ENCODE measurements at regions not wholly inside any gene's neighbourhood (a gene's known extent, or its start where the extent isn't known, plus 50 kb on each side); places are given as distances from the start of the nearest gene placed in this dataset.

- no peak for TF ChIP-seq MAX (IDR thresholded peaks at IDR 0.05; ENCODE audit: insufficient read depth, insufficient read length)
- no peak for TF ChIP-seq POLR2A (IDR thresholded peaks at IDR 0.05; ENCODE audit: low read depth, low read length)
- no peak for TF ChIP-seq POLR2AphosphoS5 (IDR thresholded peaks at IDR 0.05; ENCODE audit: insufficient read depth, low read depth, low read length)
- no peak for TF ChIP-seq CTCF (IDR thresholded peaks at IDR 0.05; ENCODE audit: extremely low read depth in 1 of 2, insufficient read depth in 1 of 2, low read depth in 1 of 2, low read length in 2 of 2)
- TF ChIP-seq GATA2 (IDR thresholded peaks at IDR 0.05; ENCODE audit: insufficient read depth, insufficient read length, low read depth, low read length): no peak
- TF ChIP-seq JUN (IDR thresholded peaks at IDR 0.05; ENCODE audit: borderline replicate concordance, insufficient read depth, insufficient read length, low read depth): no peak
- no peak for TF ChIP-seq EZH2 (IDR thresholded peaks at IDR 0.05; ENCODE audit: borderline replicate concordance, low read depth, low read length, severe bottlenecking)
- TF ChIP-seq MYC (IDR thresholded peaks at IDR 0.05; ENCODE audit: low read depth, low read length): no peak
These were observed 129.6 kb downstream of the PAPOLA start for GRCh38 chr14:96631621-96632362.

Data from endothelial cell of umbilical vein (primary cell).